ENCODE measurements at regions not wholly inside any gene's neighbourhood (a gene's known extent, or its start where the extent isn't known, plus 50 kb on each side); places are given as distances from the start of the nearest gene placed in this dataset.

DNA sequence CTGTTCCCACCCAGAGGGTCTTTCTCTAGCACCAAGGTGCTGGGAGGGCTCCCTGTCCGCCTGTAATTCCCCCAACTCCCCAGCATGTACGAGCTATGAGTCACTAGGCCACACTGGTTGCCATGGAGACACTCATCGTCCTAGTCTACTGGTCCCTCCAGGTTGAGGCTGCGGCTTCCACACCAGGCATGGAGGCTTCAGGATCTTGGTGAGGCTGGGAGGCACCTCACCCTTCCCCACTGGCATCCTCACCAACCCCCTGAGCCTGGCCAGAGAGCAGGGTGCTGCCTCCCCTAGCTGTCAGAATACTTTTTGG is 75.6 kb upstream of the KAZN start:
- no peak overlapping the region for H3K9ac ChIP-seq (ENCODE audit: insufficient read depth, low read depth, low read length)
- H3K4me2 ChIP-seq (ENCODE audit: low read depth, low read length): no peak overlapping the region
- intact Hi-C loops (cut with micrococcal nuclease; ENCODE audit: unreplicated experiment) (no loop called here), in situ Hi-C loops (cut with HindIII; ENCODE audit: extremely low pct_ligation_motif_present, low pct_unique_long_range_greater_than_20kb) (no loop called here)
- H3K4me3 ChIP-seq (replicated peaks in 1 of 3; ENCODE audit: insufficient read depth in 1 of 3, low read depth in 2 of 3, low read length in 3 of 3): no peak overlapping the region
- BruUV-seq (replicated peaks): no TSS peak
- TF ChIP-seq FOSL2 (CRISPR knock-in tag; IDR thresholded peaks at IDR 0.05) (0 out of 2 replicates have a peak, but pooled peaks have one; percentile 24), AGO1 (IDR thresholded peaks at IDR 0.05; ENCODE audit: low read depth, low read length, poor library complexity, severe bottlenecking) (no peak), ZSCAN22 (CRISPR knock-in tag; IDR thresholded peaks at IDR 0.05) (no peak), SP2 (CRISPR knock-in tag; IDR thresholded peaks at IDR 0.05) (no peak), ZNF776 (CRISPR knock-in tag; IDR thresholded peaks at IDR 0.05) (no peak), ZBTB3 (CRISPR knock-in tag; IDR thresholded peaks at IDR 0.05; ENCODE audit: borderline replicate concordance, low read depth) (no peak), ZNF24 (IDR thresholded peaks at IDR 0.05) (no peak), ZFP37 (CRISPR knock-in tag; IDR thresholded peaks at IDR 0.05; ENCODE audit: borderline replicate concordance) (no peak)
- TF ChIP-seq, protein P1, sequence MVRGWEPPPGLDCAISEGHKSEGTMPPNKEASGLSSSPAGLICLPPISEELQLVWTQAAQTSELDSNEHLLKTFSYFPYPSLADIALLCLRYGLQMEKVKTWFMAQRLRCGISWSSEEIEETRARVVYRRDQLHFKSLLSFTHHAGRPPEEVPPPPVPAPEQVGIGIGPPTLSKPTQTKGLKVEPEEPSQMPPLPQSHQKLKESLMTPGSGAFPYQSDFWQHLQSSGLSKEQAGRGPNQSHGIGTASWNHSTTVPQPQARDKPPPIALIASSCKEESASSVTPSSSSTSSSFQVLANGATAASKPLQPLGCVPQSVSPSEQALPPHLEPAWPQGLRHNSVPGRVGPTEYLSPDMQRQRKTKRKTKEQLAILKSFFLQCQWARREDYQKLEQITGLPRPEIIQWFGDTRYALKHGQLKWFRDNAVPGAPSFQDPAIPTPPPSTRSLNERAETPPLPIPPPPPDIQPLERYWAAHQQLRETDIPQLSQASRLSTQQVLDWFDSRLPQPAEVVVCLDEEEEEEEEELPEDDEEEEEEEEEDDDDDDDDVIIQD (CRISPR knock-in tag; IDR thresholded peaks at IDR 0.05; ENCODE audit: low read depth): no peak
- no peaks in the 10 kb centered on the region for H4K20me1 ChIP-seq (ENCODE audit: insufficient read depth, low read length)
- whole genome bisulfite sequencing (ENCODE audit: low lambda C conversion rate): 0% methylated on average over 3 of the region's 4 CpGs
- no peaks in the 10 kb centered on the region for H3K36me3 ChIP-seq (replicated peaks in 1 of 2; ENCODE audit: control insufficient read depth in 1 of 2, insufficient read depth in 2 of 2, low read length in 2 of 2)
- H3K27me3 ChIP-seq (ENCODE audit: control insufficient read depth in 1 of 2, insufficient read depth in 2 of 2, low read length in 2 of 2): peaks cover 1 to 19% of the 10 kb centered on the region in 2 experiments; a peak in 3 of 5 replicates
- no peak overlapping the region for H3K27ac ChIP-seq (ENCODE audit: extremely low read length, insufficient read depth, low read length)
- ATAC-seq (no peak), DNase-seq (ENCODE audit: low spot score) (no peak), FAIRE-seq (no peak)
- H3K4me1 ChIP-seq (ENCODE audit: insufficient read depth, low read length): no peaks in the 10 kb centered on the region
- POLR2A ChIA-PET: no interaction called here
- no peaks in the 10 kb centered on the region for H3K9me3 ChIP-seq (ENCODE audit: low read length)
- H3K79me2 ChIP-seq (ENCODE audit: insufficient read depth, low read length): no peaks in the 10 kb centered on the region
- no peak overlapping the region for H2AFZ ChIP-seq (ENCODE audit: low read length)
- CTCF ChIA-PET (ENCODE audit: low intra/inter-chr PET ratio, low total read pairs): no interaction called here
